Stimulated activated CD4-positive, alpha-beta T cell treated with anti-CD3 and anti-CD28 coated beads, Interleukin-12 subunit alpha, Interleukin-12 subunit beta, amount 100 ng/mL, for 48 hours (primary cell): ENCODE measurements at regions not wholly inside any gene's neighbourhood (a gene's known extent, or its start where the extent isn't known, plus 50 kb on each side); places are given as distances from the start of the nearest gene placed in this dataset.

ENCODE experiments used
- DNase-seq, 3 donors: peaks; one replicate each; pipeline ENCODE4 v3.0.0-alpha.2; 2020; ENCODE audit warnings: low read depth in 2 of 3, low spot score in 1 of 3

DNA sequence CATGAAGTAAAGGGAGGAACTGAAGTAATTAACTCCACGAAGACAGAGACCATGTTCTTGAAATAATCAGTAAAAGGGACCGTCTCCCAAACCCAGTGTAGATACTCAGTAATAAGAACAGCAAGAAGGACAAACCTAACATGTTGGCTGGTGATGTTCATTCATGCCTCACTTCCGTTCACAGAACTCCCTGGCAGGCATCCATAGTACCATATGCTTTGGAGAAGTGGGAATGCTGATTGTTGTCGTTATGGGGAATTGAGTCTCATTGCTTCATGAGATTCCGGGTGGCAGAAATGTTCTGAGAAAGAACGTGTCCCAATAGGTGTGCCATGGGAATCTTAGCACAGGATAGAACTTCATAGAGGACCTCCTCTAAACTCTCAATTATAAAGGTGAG lies 452.3 kb downstream of the ZSWIM6 start:
- DNase-seq: no peak

DNA sequence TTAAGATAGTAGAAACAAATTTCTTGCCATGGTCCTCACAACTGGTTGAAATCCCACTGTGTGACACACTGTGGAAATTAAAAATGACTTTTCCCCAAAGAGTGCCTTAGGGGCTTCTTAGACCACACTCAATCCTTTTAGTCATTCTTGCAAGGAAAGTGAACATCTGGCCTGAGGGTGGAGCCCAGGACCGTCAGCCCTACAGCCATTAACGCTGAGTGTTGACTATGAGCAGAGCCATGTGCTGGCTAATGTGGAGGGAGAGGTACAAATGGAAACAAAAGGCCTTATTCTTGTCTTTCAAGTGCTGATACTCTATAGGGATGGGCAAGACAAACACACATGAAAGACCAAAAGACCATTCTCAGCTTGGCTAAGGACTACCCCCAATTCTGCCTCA lies 456.5 kb downstream of the ZSWIM6 start:
- no peak for DNase-seq

GRCh38 chr5:61790007-61790406 lies 457.9 kb downstream of the ZSWIM6 start:
- no peak for DNase-seq

- no peak for DNase-seq
Observed at GRCh38 chr5:61790678-61791077, 458.6 kb downstream of the ZSWIM6 start.

- DNase-seq: no peak
Observed at GRCh38 chr5:61796773-61797172, 464.7 kb downstream of the ZSWIM6 start.

- no peak for DNase-seq
Observed at GRCh38 chr5:61800450-61800849, 468.4 kb downstream of the ZSWIM6 start.

- DNase-seq: no peak
Observed at GRCh38 chr5:61801174-61801573, 469.1 kb downstream of the ZSWIM6 start.

DNA sequence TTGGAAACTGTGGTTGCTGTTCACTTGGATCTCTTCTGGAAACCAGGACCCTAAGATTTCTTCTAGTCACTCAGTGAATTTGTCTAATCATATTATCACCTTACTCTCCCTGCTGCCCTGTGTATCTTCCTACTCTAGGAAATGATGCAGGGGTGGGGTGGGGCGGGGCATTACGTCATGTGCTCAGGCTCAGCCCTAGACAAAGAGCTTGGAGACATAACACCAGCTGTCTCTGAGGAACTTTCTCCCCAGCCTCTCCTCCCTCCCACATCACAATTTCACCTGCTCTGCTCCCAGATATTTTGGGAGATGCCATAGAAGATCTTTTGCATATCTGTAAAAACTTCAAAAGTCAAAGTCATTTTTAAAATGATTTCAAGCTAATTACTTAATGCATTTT lies 470.4 kb downstream of the ZSWIM6 start:
- no peak for DNase-seq

DNA sequence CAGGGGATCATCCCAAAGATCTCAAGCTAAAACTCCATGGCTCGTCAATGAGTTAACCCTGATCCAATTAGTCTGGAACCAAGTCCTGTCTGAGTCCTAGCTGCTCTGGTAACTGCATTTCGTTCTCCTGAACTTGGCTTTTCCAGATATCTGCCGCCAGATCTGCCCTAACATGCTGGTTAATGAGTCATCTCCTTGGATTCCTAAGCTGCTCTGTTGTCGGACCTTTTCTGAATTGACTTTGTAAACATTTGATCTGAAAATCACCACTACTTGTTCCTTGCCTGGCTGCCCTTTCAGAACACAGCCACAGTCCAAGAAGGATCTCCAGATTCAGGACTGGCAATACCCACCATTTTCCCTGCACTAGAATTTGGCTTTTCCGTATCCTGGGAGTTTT lies 473.0 kb downstream of the ZSWIM6 start:
- no peak for DNase-seq

- DNase-seq: no peak
Observed at GRCh38 chr5:61806491-61807020, 474.5 kb downstream of the ZSWIM6 start.

DNA sequence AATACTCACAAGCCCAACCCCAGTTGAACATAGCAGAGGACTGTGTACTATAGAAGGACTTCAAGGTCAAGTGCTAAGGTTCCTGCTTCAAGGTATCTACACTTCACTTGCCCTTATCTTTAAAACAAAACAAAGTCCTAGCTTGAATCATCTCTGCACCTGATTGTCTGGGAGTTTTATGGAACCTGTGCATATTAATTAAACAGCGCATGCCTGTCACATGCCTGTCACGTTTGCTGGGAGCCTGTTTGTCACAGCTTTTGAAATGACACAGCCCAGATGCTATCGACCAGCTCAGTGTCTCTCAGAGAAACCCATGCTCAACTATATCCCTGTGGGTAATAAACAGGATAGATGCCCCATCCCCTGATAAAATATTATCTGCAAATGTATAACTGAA lies 476.0 kb downstream of the ZSWIM6 start:
- no peak for DNase-seq

DNA sequence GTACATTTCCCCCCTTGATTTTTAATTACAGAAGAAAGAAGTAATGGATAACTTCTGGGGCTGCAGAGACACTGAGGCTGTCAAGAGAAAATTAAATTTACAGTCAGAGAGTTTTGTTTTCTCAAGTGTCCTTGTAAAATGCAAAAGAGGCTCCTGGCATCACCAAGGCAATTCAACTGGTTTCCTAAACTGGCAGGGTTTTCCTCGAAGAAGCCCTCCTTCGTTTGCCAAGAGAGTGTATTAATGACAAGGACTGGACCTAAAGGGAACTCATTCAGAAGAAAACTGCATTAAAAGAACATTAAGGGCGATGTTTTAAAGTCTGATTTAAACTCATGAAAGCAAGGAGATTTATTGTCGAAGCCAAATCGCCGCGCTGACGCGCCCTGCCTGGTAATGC lies 476.9 kb downstream of the ZSWIM6 start:
- no peak for DNase-seq

- DNase-seq: no peak
Observed at GRCh38 chr5:61809651-61810050, 477.6 kb downstream of the ZSWIM6 start.

DNA sequence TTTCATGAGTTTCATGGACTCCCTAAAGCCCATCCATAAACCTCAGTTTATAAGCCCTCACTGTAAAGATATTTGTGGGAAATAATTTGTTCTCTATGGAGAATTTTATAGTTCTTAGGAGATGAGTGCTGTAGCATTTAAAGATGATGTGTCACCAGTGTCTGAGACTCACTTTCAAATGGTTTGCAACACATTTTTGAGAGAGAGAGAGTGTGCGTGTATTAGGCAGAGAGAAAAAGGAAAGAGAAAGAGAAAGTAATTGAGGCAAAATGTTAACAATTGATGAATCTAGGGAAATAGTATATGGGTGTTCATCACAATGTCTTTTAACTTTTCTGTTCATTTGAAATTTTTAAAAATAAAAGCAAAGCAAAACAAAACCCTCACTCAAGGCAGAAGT lies 479.0 kb downstream of the ZSWIM6 start:
- DNase-seq: no peak

GRCh38 chr5:61813361-61813760 lies 481.3 kb downstream of the ZSWIM6 start:
- DNase-seq: no peak

DNA sequence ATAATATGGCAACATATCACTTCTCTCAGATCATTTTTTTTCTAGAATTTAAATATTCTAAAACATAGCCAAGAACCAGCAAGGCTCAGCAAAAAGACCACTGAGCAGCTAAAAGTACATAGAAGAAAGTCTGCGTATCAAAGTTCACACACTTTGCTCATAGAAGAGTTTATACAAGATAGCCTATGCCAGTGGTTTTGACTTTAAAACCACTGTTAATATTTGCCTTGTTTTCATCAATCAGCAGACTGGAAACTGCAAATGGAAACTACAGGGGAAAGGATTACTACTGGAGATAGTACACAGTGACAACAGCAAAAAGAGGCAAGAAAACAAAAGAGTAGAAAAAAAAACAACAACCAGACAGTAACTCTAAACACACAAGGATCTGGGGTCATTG lies 483.3 kb downstream of the ZSWIM6 start:
- DNase-seq: no peak

- DNase-seq: no peak
Observed at GRCh38 chr5:61816146-61816545, 484.1 kb downstream of the ZSWIM6 start.

GRCh38 chr5:61816585-61817450 lies 484.8 kb downstream of the ZSWIM6 start:
- no peak for DNase-seq

GRCh38 chr5:61817472-61818326 lies 485.6 kb downstream of the ZSWIM6 start:
- no peak for DNase-seq

DNA sequence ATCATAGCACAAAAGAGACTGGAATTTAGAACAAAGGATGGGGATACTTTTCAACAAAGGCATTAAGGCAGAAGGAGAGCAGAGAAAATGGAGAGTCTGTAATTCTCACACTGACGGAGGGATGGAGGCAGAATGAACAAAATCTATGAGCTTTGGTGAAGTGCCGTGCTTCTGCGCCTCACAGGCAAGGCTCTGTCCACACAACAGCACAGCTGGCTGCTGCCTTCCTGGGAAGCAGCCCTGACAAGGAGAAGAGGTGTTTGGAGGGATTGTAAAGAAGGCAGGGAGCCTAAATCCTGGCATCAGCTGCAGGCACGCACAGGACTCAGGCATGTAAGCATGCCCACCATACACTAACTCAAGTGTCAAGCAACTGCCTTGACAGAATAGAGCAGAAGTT lies 485.2 kb upstream of the KIF2A start:
- DNase-seq: no peak

DNA sequence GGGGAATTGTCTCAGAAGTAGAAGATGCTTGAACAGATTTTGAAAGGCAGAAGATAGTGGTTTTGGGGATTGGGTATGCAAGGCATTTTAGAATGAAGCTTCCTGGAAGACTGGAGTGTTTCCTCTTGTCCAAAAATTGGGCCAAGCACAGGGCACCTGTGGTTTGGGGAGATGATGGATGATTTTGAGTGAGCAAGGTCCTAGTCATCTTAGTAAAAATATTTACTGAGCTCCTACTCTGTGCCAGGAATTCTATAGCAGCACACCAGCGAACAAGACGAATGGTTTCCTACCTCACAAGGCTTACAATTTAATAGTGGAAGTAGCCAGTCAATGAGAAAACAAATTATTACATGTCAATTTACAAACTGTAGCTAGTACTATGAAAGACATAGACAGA lies 484.4 kb upstream of the KIF2A start:
- DNase-seq: no peak

DNA sequence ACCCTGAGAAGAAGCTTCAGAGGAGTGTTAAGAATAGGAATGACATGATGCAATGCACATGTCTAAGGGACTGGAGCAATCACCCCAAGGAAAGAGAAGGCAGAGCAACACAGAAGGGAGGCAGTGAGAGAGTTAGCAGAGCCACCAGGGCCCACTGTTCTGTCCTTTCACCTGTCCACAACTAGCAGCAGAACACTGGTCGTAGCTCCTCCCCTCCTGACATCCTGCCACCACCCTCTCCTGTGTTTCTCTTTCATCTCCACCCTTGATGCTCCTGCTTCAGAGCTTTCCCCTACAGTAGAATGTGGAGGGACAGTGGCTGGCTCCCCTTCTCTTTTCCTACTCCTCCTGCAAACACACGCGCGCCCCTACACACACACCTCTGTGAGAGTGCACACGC lies 483.4 kb upstream of the KIF2A start:
- no peak for DNase-seq
